DND-41 (cell line): ENCODE measurements at regions not wholly inside any gene's neighbourhood (a gene's known extent, or its start where the extent isn't known, plus 50 kb on each side); places are given as distances from the start of the nearest gene placed in this dataset.

Source experiments
- ATAC-seq: fragments of 200-7000 bp; cut with Tn5 transposase; 3 replicates; pipeline ENCODE4 v1.9.1; 2021; ENCODE audit warnings: low read depth; ENCODE audit not compliant: insufficient read depth
- DNase-seq: peaks from one replicate; pipeline ENCODE4 v3.0.0-alpha.2; 2020
- H2AFZ ChIP-seq: 2 replicates; pipeline ENCODE4 v1.6.0; 2012; ENCODE audit warnings: low read depth, low read length
- H3K27ac ChIP-seq: 2 replicates; pipeline ENCODE4 v1.5.1; 2012; ENCODE audit warnings: low read length, inconsistent platforms
- H3K27me3 ChIP-seq: fragments of 200-600 bp; sonication (generic); 2 replicates; pipeline ENCODE4 v1.6.0; 2012; ENCODE audit warnings: low read length, mild to moderate bottlenecking, inconsistent platforms; ENCODE audit not compliant: insufficient read depth, poor library complexity
- H3K36me3 ChIP-seq: 2 replicates; pipeline ENCODE4 v1.5.1; 2012; ENCODE audit warnings: low read length, inconsistent platforms; ENCODE audit not compliant: insufficient read depth
- H3K4me1 ChIP-seq: 2 replicates; pipeline ENCODE4 v1.5.1; 2012; ENCODE audit warnings: mild to moderate bottlenecking, low read length; ENCODE audit not compliant: insufficient read depth
- H3K4me2 ChIP-seq: 2 replicates; pipeline ENCODE4 v1.6.0; 2012; ENCODE audit warnings: mild to moderate bottlenecking, moderate library complexity, low read length, inconsistent platforms; ENCODE audit not compliant: insufficient read depth
- H3K4me3 ChIP-seq, 2 experiments: fragments of 200-600 bp in 1 of 2; shearing (Covaris generic) in 1 of 2; 2 replicates each; pipeline ENCODE4 v1.5.1; 2012 to 2016; ENCODE audit warnings: inconsistent platforms in 2 of 2, low read length in 2 of 2, mild to moderate bottlenecking in 2 of 2, low read depth in 1 of 2, moderate library complexity in 1 of 2
- H3K79me2 ChIP-seq: 2 replicates; pipeline ENCODE4 v1.6.0; 2012; ENCODE audit warnings: low read length, inconsistent platforms; ENCODE audit not compliant: insufficient read depth
- H3K9ac ChIP-seq: 2 replicates; pipeline ENCODE4 v1.6.0; 2012; ENCODE audit warnings: low read depth, mild to moderate bottlenecking, inconsistent platforms, low read length, moderate library complexity
- H3K9me3 ChIP-seq: 2 replicates; pipeline ENCODE4 v1.5.1; 2012; ENCODE audit warnings: low read length, moderate library complexity, mild to moderate bottlenecking, inconsistent platforms; ENCODE audit not compliant: insufficient read depth, severe bottlenecking
- H4K20me1 ChIP-seq: 2 replicates; pipeline ENCODE4 v1.6.0; 2012; ENCODE audit warnings: low read length; ENCODE audit not compliant: insufficient read depth
- EZH2 ChIP-seq: IDR thresholded peaks from 3 replicates; pipeline ENCODE4 v1.6.1; 2012; ENCODE audit warnings: borderline replicate concordance, low read depth, mild to moderate bottlenecking, moderate library complexity, low read length, inconsistent platforms; ENCODE audit not compliant: severe bottlenecking
- TF ChIP-seq, protein P1 (sequence below): IDR thresholded peaks from 2 replicates; pipeline ENCODE4 v1.5.1; 2012; ENCODE audit warnings: borderline replicate concordance, low read length, moderate library complexity, mild to moderate bottlenecking; ENCODE audit not compliant: poor library complexity, severe bottlenecking; ENCODE audit errors: extremely low read depth

DNA sequence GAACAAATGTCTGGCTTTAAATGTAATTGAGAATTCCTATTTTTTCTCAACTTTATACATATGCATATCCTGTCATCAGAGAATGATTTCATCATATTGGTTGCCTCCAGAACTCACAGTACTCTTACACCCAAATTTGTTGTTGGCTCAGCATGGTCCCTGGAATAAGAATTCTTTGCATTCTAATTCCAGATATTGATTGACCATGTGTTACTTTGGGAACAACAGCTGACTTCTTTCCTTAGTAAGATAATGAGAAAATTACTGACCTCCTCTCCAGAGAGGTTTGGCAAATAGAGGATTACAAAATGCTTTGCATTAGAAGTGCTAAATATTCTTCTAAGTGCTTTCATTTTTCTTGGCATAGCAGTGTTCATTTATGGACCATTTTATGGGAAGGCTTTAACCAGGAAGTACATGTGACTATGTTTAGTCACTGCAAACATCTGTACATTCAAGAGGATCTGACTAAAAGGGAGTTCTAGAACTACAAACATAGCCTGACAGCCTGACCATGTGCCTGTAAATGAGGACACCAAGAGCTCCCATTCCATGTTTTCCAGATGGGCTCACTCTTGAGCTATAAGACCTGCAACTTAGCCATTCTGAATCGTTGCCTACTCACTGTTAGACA is 391.6 kb upstream of the DPPA4 start:
- TF ChIP-seq, protein P1, sequence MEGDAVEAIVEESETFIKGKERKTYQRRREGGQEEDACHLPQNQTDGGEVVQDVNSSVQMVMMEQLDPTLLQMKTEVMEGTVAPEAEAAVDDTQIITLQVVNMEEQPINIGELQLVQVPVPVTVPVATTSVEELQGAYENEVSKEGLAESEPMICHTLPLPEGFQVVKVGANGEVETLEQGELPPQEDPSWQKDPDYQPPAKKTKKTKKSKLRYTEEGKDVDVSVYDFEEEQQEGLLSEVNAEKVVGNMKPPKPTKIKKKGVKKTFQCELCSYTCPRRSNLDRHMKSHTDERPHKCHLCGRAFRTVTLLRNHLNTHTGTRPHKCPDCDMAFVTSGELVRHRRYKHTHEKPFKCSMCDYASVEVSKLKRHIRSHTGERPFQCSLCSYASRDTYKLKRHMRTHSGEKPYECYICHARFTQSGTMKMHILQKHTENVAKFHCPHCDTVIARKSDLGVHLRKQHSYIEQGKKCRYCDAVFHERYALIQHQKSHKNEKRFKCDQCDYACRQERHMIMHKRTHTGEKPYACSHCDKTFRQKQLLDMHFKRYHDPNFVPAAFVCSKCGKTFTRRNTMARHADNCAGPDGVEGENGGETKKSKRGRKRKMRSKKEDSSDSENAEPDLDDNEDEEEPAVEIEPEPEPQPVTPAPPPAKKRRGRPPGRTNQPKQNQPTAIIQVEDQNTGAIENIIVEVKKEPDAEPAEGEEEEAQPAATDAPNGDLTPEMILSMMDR = no peak
- no peak for TF ChIP-seq EZH2
- no peak overlapping the region for H3K27ac ChIP-seq
- no peaks in the 10 kb centered on the region for H3K4me1 ChIP-seq
- H2AFZ ChIP-seq = 0 out of 2 replicates have a peak overlapping the region, but pooled peaks have one; percentile 24
- no peaks in the 10 kb centered on the region for H3K9me3 ChIP-seq
- no peak for ATAC-seq
- H3K27me3 ChIP-seq = no peaks in the 10 kb centered on the region
- H3K79me2 ChIP-seq = no peaks in the 10 kb centered on the region
- DNase-seq = no peak
- no peak overlapping the region for H3K9ac ChIP-seq
- no peak overlapping the region for H3K4me2 ChIP-seq
- no peak overlapping the region for H3K4me3 ChIP-seq
- H4K20me1 ChIP-seq = no peaks in the 10 kb centered on the region
- no peaks in the 10 kb centered on the region for H3K36me3 ChIP-seq

DNA sequence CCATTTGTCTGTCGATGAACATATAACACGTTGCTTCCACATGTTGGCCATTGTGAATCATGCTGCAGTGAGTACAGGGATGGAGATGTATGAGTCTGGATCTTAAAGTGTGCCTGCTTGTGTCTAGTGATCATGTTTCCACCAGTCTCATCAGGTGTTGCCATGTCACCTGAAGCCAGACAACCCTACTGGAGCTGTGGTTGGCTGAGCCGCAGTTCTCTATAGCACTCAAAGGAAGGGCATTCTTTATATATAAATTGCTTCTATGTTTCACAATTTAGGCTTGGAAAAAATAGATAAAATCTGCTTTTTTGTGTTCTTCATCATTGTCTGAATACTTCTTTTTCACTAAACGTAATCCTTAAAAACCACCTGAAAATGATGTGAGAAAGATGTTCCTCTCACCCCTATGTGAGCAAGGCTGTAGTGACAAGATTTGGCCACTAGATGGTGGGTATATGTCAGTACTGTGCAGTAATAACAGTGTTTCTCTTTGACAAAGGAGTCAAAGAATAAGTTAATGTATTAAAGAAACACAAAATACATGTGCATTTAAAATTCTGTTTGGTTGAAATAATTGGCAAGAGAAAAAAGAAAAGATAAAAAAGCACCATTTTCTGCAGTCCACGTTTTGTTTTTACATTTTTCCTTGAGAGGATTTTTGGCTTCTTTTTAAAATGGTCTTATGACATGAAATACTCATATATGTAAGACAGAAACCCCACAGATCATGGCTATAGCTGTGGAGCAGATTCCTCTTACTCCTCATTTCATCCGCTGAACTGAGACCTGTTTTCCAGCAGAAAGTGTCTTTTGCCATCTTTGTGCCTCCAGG is 394.5 kb upstream of the DPPA4 start:
- no peaks in the 10 kb centered on the region for H3K4me1 ChIP-seq
- H2AFZ ChIP-seq = no peak overlapping the region
- peaks cover 12% of the 10 kb centered on the region for H3K9me3 ChIP-seq
- no peak overlapping the region for H3K4me3 ChIP-seq
- H3K36me3 ChIP-seq = no peaks in the 10 kb centered on the region
- TF ChIP-seq EZH2 = no peak
- TF ChIP-seq, protein P1 = peak; percentile 91
- H3K79me2 ChIP-seq = no peaks in the 10 kb centered on the region
- ATAC-seq = peak; percentile 93
- DNase-seq = peak; percentile 68
- no peaks in the 10 kb centered on the region for H4K20me1 ChIP-seq
- H3K27ac ChIP-seq = 0 out of 2 replicates have a peak overlapping the region, but pooled peaks have one; percentile 21
- no peaks in the 10 kb centered on the region for H3K27me3 ChIP-seq
- H3K4me2 ChIP-seq = no peak overlapping the region
- no peak overlapping the region for H3K9ac ChIP-seq

DNA sequence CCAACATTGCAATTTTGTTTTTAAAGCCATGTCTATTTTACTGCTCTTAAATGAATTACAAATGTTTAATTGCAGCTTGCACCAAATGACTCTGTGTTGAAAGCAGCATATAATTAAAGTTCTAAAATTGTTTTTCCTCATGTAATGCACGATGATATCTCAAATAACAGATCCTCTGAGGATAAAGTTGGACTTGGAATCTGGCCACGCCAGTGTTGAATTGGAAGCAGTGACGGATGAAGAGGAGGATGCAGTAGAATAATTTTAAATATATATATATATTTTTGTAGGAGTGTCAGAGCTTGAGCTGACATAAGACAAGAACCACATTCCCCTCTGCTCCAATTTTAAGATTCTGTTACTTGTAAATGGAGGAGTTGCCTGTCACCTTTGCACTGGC is 406.6 kb upstream of the DPPA4 start:
- Histone ChIP-seq H2AFZ (no peak overlapping the region), H3K27ac (no peak overlapping the region), H3K9ac (no peak overlapping the region), H3K36me3 (no peaks in the 10 kb centered on the region), H3K9me3 (no peaks in the 10 kb centered on the region), H3K4me1 (no peaks in the 10 kb centered on the region), H3K27me3 (no peaks in the 10 kb centered on the region), H3K4me3 (no peak overlapping the region), H3K79me2 (no peaks in the 10 kb centered on the region), H3K4me2 (no peak overlapping the region), H4K20me1 (no peaks in the 10 kb centered on the region)
- TF ChIP-seq, protein P1 = no peak
- TF ChIP-seq EZH2 = no peak
- ATAC-seq (no peak), DNase-seq (no peak)
